RWPE2 (cell line): ENCODE measurements at regions not wholly inside any gene's neighbourhood (a gene's known extent, or its start where the extent isn't known, plus 50 kb on each side); places are given as distances from the start of the nearest gene placed in this dataset.

Source experiments
- ATAC-seq: fragments of 200-7000 bp; cut with Tn5 transposase; 3 replicates; pipeline ENCODE4 v1.9.1; 2021; ENCODE audit warnings: low read depth
- DNase-seq: peaks from one replicate; pipeline ENCODE4 v3.0.0-alpha.2; 2020; ENCODE audit warnings: low spot score
- H3K27ac ChIP-seq: fragments of 450-650 bp; 2 replicates; pipeline ENCODE4 v1.5.1; 2017; ENCODE audit warnings: mild to moderate bottlenecking; ENCODE audit not compliant: poor library complexity, severe bottlenecking
- H3K27me3 ChIP-seq: fragments of 250-450 bp; sonication (Bioruptor Pico); 2 replicates; pipeline ENCODE4 v1.5.1; 2021; ENCODE audit warnings: mild to moderate bottlenecking, moderate library complexity; ENCODE audit not compliant: insufficient read depth, poor library complexity, severe bottlenecking
- H3K36me3 ChIP-seq: fragments of 250-450 bp; sonication (Bioruptor Pico); 2 replicates; pipeline ENCODE4 v1.5.1; 2020; ENCODE audit warnings: low read depth, mild to moderate bottlenecking, moderate library complexity
- H3K4me1 ChIP-seq: fragments of 250-450 bp; sonication (Bioruptor Pico); 2 replicates; pipeline ENCODE4 v1.5.1; 2021; ENCODE audit warnings: mild to moderate bottlenecking, moderate library complexity; ENCODE audit not compliant: insufficient read depth, poor library complexity, severe bottlenecking
- H3K4me3 ChIP-seq: fragments of 250-450 bp; sonication (Bioruptor Pico); 2 replicates; pipeline ENCODE4 v1.5.1; 2021; ENCODE audit warnings: mild to moderate bottlenecking, moderate library complexity; ENCODE audit not compliant: severe bottlenecking
- H3K9me3 ChIP-seq: fragments of 250-450 bp; sonication (Bioruptor Pico); 2 replicates; pipeline ENCODE4 v1.5.1; 2021; ENCODE audit warnings: mild to moderate bottlenecking, moderate library complexity; ENCODE audit not compliant: severe bottlenecking
- TF ChIP-seq, protein P1 (sequence below): fragments of 450-650 bp; IDR thresholded peaks from one replicate; pipeline ENCODE4 v1.5.1; 2017; ENCODE audit warnings: mild to moderate bottlenecking, moderate library complexity; ENCODE audit not compliant: poor library complexity, severe bottlenecking

DNA sequence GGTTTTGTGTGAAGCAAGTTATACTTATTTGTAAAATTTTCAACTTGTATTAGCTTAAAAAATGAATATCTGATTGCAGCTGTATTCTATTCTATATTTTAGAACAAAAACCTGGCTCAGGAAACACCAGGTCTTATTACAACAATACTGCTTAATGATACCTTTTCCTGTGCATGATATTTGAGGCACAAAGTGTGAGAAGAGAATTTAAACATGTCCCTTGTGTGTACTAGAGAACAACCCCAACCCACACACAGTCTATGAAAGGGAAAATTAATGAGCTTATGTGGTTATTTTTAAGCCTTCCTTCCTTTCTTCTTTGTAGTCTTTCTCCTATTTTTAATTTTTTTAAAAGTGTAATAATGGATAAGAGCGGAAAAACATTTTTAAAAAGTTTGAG, 122.6 kb upstream of the MON1B start:
- TF ChIP-seq, protein P1, sequence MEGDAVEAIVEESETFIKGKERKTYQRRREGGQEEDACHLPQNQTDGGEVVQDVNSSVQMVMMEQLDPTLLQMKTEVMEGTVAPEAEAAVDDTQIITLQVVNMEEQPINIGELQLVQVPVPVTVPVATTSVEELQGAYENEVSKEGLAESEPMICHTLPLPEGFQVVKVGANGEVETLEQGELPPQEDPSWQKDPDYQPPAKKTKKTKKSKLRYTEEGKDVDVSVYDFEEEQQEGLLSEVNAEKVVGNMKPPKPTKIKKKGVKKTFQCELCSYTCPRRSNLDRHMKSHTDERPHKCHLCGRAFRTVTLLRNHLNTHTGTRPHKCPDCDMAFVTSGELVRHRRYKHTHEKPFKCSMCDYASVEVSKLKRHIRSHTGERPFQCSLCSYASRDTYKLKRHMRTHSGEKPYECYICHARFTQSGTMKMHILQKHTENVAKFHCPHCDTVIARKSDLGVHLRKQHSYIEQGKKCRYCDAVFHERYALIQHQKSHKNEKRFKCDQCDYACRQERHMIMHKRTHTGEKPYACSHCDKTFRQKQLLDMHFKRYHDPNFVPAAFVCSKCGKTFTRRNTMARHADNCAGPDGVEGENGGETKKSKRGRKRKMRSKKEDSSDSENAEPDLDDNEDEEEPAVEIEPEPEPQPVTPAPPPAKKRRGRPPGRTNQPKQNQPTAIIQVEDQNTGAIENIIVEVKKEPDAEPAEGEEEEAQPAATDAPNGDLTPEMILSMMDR: no peak
- Histone ChIP-seq H3K4me3 (no peak overlapping the region), H3K4me1 (no peaks in the 10 kb centered on the region), H3K27me3 (peaks cover 10% of the 10 kb centered on the region), H3K27ac (no peak overlapping the region), H3K36me3 (no peaks in the 10 kb centered on the region), H3K9me3 (no peaks in the 10 kb centered on the region)
- no peak for DNase-seq
- ATAC-seq: no peak

DNA sequence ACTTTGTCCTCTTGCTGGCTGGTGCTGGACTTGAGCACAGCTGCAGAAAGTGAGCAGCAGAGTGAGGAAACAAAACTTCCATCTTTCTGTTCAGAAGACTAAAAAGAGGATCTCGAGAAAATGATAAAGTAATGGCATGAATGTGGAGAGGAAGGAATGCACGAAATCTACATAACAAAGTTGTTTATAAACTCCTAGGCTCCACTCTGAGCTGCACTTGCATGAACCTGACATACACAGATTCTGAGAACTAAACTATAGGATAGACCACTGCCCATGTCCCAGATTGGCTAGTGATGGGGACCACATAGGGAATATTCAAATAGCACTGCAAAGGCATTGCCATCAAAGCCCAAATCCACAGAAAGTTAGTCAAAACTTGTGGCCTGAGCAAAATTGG, 121.1 kb upstream of the MON1B start:
- DNase-seq: no peak
- ATAC-seq: no peak
- Histone ChIP-seq H3K36me3 (no peaks in the 10 kb centered on the region), H3K9me3 (no peaks in the 10 kb centered on the region), H3K4me1 (no peaks in the 10 kb centered on the region), H3K27me3 (peaks cover 10% of the 10 kb centered on the region), H3K27ac (no peak overlapping the region), H3K4me3 (no peak overlapping the region)
- TF ChIP-seq, protein P1: no peak

DNA sequence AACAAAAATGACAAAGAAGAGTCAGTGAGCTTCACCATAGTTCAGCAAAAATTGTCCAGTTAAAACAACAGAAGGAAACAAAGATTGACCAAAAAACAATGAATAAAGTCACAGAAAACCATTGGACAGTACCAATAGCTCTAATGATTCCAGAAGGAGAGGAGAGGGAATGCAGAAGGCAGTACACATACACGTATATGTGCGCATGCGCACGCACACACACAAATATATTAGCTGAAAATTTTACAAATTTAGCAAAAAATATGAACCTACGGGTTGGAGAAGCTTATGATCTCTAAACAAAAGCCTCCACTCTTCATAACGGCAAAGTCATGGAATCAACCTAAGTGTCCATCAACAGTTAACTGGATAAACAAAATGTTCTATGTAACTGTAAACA, 120.3 kb upstream of the MON1B start:
- Histone ChIP-seq H3K27ac (no peak overlapping the region), H3K4me1 (no peaks in the 10 kb centered on the region), H3K36me3 (no peaks in the 10 kb centered on the region), H3K27me3 (peaks cover 10% of the 10 kb centered on the region), H3K4me3 (no peak overlapping the region), H3K9me3 (no peaks in the 10 kb centered on the region)
- ATAC-seq: no peak
- DNase-seq: no peak
- TF ChIP-seq, protein P1: no peak

DNA sequence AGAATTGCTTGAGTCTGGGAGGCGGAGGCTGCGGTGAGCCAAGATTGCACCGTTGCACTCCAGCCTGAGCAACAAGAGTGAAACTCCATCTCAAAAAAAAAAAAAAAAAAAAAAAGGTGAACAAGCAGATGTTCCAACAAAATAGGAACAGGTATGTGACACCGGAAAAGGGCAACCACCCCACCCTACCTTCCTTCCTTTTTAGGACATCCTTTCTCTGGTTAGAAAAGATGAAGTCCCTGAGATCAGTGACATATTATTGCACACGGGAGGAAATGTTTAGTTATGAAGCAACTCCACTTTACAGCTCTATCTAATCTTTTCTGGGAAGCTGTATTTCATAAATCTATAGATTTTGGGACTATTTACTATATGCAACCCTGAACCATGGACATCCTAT, 114.2 kb upstream of the MON1B start:
- H3K36me3 ChIP-seq: no peaks in the 10 kb centered on the region
- no peak for ATAC-seq
- H3K27me3 ChIP-seq: peaks cover 6% of the 10 kb centered on the region
- no peaks in the 10 kb centered on the region for H3K4me1 ChIP-seq
- no peaks in the 10 kb centered on the region for H3K9me3 ChIP-seq
- no peak overlapping the region for H3K4me3 ChIP-seq
- TF ChIP-seq, protein P1: no peak
- no peak for DNase-seq
- no peak overlapping the region for H3K27ac ChIP-seq

DNA sequence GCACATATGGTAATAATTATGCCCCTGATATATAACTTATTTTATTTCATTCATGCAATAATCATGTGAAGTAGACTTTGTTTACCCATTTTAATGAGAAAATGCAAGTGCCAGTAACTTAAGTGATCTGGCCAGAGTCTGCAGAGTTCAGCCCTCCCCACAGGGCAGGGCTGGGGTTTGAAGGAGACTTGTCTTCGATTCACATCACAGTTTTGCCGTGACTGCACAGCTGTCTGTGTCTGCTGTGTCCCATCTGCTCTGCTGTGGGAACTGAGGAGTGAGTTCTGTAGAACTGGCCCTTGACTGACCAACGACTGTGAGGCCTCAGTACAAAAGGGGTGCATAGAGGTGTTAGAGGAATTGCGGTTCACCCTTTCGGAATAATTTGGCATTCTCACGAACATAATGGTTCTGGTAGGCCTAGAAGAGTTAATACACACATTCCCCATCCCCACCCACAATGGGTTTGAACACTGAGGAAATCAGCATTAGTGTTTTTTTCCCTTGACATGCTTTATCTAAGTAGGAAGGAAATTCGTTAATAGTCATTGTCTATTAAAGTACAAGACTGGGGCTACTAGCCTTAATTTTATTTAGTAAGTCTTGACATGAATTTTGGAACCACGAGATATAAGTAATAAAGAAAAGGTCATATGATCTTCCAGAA, 113.6 kb upstream of the MON1B start:
- H3K4me3 ChIP-seq: no peak overlapping the region
- no peak for ATAC-seq
- no peaks in the 10 kb centered on the region for H3K36me3 ChIP-seq
- peaks cover 6% of the 10 kb centered on the region for H3K27me3 ChIP-seq
- no peak for DNase-seq
- H3K9me3 ChIP-seq: no peaks in the 10 kb centered on the region
- H3K27ac ChIP-seq: no peak overlapping the region
- TF ChIP-seq, protein P1: no peak
- H3K4me1 ChIP-seq: no peaks in the 10 kb centered on the region
